ENCODE measurements at regions not wholly inside any gene's neighbourhood (a gene's known extent, or its start where the extent isn't known, plus 50 kb on each side); places are given as distances from the start of the nearest gene placed in this dataset.

GRCh38 chr1:238063454-238063853 lies 172.7 kb upstream of the ZP4 start:
- no peak for TF ChIP-seq CTCF (IDR thresholded peaks at IDR 0.05)
- H3K36me3 ChIP-seq = no peaks in the 10 kb centered on the region
- no peaks in the 10 kb centered on the region for H3K9me3 ChIP-seq
- H3K4me1 ChIP-seq (ENCODE audit: control insufficient read depth in 1 of 2, insufficient read depth in 1 of 2, low read depth in 1 of 2, low read length in 1 of 2) = no peaks in the 10 kb centered on the region
- H3K27me3 ChIP-seq = no peaks in the 10 kb centered on the region
- no peak overlapping the region for H3K27ac ChIP-seq
- H3K4me3 ChIP-seq (ENCODE audit: low read depth in 1 of 2, low read length in 1 of 2) = no peak overlapping the region

GRCh38 chr1:238061967-238062613 lies 171.4 kb upstream of the ZP4 start:
- no peak for TF ChIP-seq CTCF (IDR thresholded peaks at IDR 0.05)
- Histone ChIP-seq H3K9me3 (no peaks in the 10 kb centered on the region), H3K36me3 (no peaks in the 10 kb centered on the region), H3K27me3 (no peaks in the 10 kb centered on the region), H3K4me3 (ENCODE audit: low read depth in 1 of 2, low read length in 1 of 2) (no peak overlapping the region), H3K4me1 (ENCODE audit: control insufficient read depth in 1 of 2, insufficient read depth in 1 of 2, low read depth in 1 of 2, low read length in 1 of 2) (no peaks in the 10 kb centered on the region), H3K27ac (no peak overlapping the region)

- Histone ChIP-seq H3K27me3 (no peaks in the 10 kb centered on the region), H3K4me1 (ENCODE audit: control insufficient read depth in 1 of 2, insufficient read depth in 1 of 2, low read depth in 1 of 2, low read length in 1 of 2) (no peaks in the 10 kb centered on the region), H3K36me3 (no peaks in the 10 kb centered on the region), H3K4me3 (ENCODE audit: low read depth in 1 of 2, low read length in 1 of 2) (no peak overlapping the region), H3K9me3 (no peaks in the 10 kb centered on the region), H3K27ac (no peak overlapping the region)
- no peak for TF ChIP-seq CTCF (IDR thresholded peaks at IDR 0.05)
These were observed 169.3 kb upstream of the ZP4 start for GRCh38 chr1:238060061-238060460.

- no peaks in the 10 kb centered on the region for H3K36me3 ChIP-seq
- H3K9me3 ChIP-seq = no peaks in the 10 kb centered on the region
- no peaks in the 10 kb centered on the region for H3K27me3 ChIP-seq
- no peaks in the 10 kb centered on the region for H3K4me1 ChIP-seq (ENCODE audit: control insufficient read depth in 1 of 2, insufficient read depth in 1 of 2, low read depth in 1 of 2, low read length in 1 of 2)
- no peak for TF ChIP-seq CTCF (IDR thresholded peaks at IDR 0.05)
- no peak overlapping the region for H3K4me3 ChIP-seq (ENCODE audit: low read depth in 1 of 2, low read length in 1 of 2)
- H3K27ac ChIP-seq = no peak overlapping the region
These were observed 162.0 kb upstream of the ZP4 start for GRCh38 chr1:238052496-238053266.

- Histone ChIP-seq H3K4me3 (ENCODE audit: low read depth in 1 of 2, low read length in 1 of 2) (no peak overlapping the region), H3K4me1 (ENCODE audit: control insufficient read depth in 1 of 2, insufficient read depth in 1 of 2, low read depth in 1 of 2, low read length in 1 of 2) (no peaks in the 10 kb centered on the region), H3K36me3 (no peaks in the 10 kb centered on the region), H3K27me3 (no peaks in the 10 kb centered on the region), H3K27ac (no peak overlapping the region), H3K9me3 (no peaks in the 10 kb centered on the region)
- no peak for TF ChIP-seq CTCF (IDR thresholded peaks at IDR 0.05)
These were observed 138.4 kb upstream of the ZP4 start for GRCh38 chr1:238029126-238029525.

Data from neutrophil (primary cell).